ENCODE measurements at regions not wholly inside any gene's neighbourhood (a gene's known extent, or its start where the extent isn't known, plus 50 kb on each side); places are given as distances from the start of the nearest gene placed in this dataset.

- DNase-seq = no peak
Observed at GRCh38 chr4:183563874-183564273, 59.0 kb downstream of the ING2 start.

- DNase-seq = no peak
Observed at GRCh38 chr4:183571350-183571941, 66.6 kb downstream of the ING2 start.

- DNase-seq = no peak
Observed at GRCh38 chr4:183576701-183577404, 72.0 kb downstream of the ING2 start.

- DNase-seq = no peak
Observed at GRCh38 chr4:183580370-183580769, 75.5 kb downstream of the ING2 start.

- no peak for DNase-seq
Observed at GRCh38 chr4:183580849-183581248, 76.0 kb downstream of the ING2 start.

GRCh38 chr4:183586824-183587223 lies 72.2 kb downstream of the RWDD4 start:
- no peak for DNase-seq

GRCh38 chr4:183588169-183588675 lies 70.8 kb downstream of the RWDD4 start:
- peak; percentile 25 for DNase-seq

- DNase-seq = no peak
Observed at GRCh38 chr4:183588691-183589090, 70.3 kb downstream of the RWDD4 start.

- DNase-seq = no peak
Observed at GRCh38 chr4:183589461-183590099, 69.4 kb downstream of the RWDD4 start.

All from right hindlimb (tissue), 1 donor.